ENCODE measurements at regions not wholly inside any gene's neighbourhood (a gene's known extent, or its start where the extent isn't known, plus 50 kb on each side); places are given as distances from the start of the nearest gene placed in this dataset.

- H3K4me3 Mint-ChIP-seq (ENCODE audit: unreplicated experiment): no peak overlapping the region
- BruUV-seq (replicated peaks): no TSS peak
- H3K4me1 Mint-ChIP-seq (ENCODE audit: insufficient read depth, unreplicated experiment): no peaks in the 10 kb centered on the region
Observed at GRCh38 chr12:77362509-77363210, 297.3 kb upstream of the E2F7 start.

GRCh38 chr12:77357655-77358054, 292.3 kb upstream of the E2F7 start:
- no peak overlapping the region for H3K4me3 Mint-ChIP-seq (ENCODE audit: unreplicated experiment)
- H3K9me3 Mint-ChIP-seq (ENCODE audit: unreplicated experiment): no peaks in the 10 kb centered on the region
- no peaks in the 10 kb centered on the region for H3K27me3 Mint-ChIP-seq (ENCODE audit: insufficient read depth, unreplicated experiment)
- no peaks in the 10 kb centered on the region for H3K36me3 Mint-ChIP-seq (ENCODE audit: insufficient read depth, unreplicated experiment)
- intact Hi-C loops (cut with micrococcal nuclease): no loop called here
- TF ChIP-seq CTCF (IDR thresholded peaks at IDR 0.05; ENCODE audit: unreplicated experiment): no peak
- no peak overlapping the region for H3K27ac Mint-ChIP-seq (ENCODE audit: low read depth, unreplicated experiment)
- ChIA-PET POLR2A (no interaction called here), CTCF (no interaction called here)
- H3K4me1 Mint-ChIP-seq (ENCODE audit: insufficient read depth, unreplicated experiment): peaks cover 8% of the 10 kb centered on the region
- DNase-seq (ENCODE audit: unreplicated experiment): no peak
- BruUV-seq (replicated peaks): no TSS peak

More at GRCh38 chr12:77362509-77363210, 297.3 kb upstream of the E2F7 start:
- POLR2A ChIA-PET: no interaction called here
- Mint-ChIP-seq H3K27me3 (ENCODE audit: insufficient read depth, unreplicated experiment) (no peaks in the 10 kb centered on the region), H3K9me3 (ENCODE audit: unreplicated experiment) (no peaks in the 10 kb centered on the region), H3K36me3 (ENCODE audit: insufficient read depth, unreplicated experiment) (no peaks in the 10 kb centered on the region), H3K27ac (ENCODE audit: low read depth, unreplicated experiment) (no peak overlapping the region)
- intact Hi-C loops (cut with micrococcal nuclease): no loop called here
- no peak for TF ChIP-seq CTCF (IDR thresholded peaks at IDR 0.05; ENCODE audit: unreplicated experiment)
- DNase-seq (ENCODE audit: unreplicated experiment): no peak
- CTCF ChIA-PET: no interaction called here

DNA sequence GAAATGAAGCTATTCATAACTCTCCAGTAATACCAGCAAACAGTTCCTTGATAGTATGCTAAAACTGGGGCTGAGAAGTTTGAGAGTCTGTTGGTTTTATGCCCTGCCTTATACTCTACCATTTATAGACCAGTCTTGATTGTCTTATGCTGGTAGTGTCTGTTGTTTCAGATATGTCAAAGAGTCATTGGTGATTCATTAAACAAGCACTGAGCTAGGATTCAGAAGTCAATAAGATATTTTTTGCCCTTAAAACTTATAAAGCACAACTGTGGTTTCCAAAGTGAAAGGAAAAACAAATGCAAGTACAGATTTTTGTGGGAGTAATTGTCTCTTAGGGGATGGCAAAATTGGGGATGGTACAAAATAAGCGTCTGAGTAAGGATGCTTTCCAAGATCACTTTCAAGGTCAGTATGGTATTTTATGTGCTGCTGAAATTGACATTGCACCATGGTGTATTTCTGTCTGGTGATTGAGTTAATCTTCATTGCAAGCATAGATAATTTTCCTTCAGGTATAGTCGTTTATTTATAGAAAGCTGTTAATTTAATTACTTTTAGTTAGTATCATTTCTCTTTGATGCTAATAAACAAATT, 289.5 kb upstream of the E2F7 start:
- no peak for DNase-seq (ENCODE audit: unreplicated experiment)
- H3K36me3 Mint-ChIP-seq (ENCODE audit: insufficient read depth, unreplicated experiment): no peaks in the 10 kb centered on the region
- H3K9me3 Mint-ChIP-seq (ENCODE audit: unreplicated experiment): no peaks in the 10 kb centered on the region
- intact Hi-C loops (cut with micrococcal nuclease): no loop called here
- POLR2A ChIA-PET: no interaction called here
- peaks cover 8% of the 10 kb centered on the region for H3K4me1 Mint-ChIP-seq (ENCODE audit: insufficient read depth, unreplicated experiment)
- no peak overlapping the region for H3K27ac Mint-ChIP-seq (ENCODE audit: low read depth, unreplicated experiment)
- no TSS peak for BruUV-seq (replicated peaks)
- H3K4me3 Mint-ChIP-seq (ENCODE audit: unreplicated experiment): no peak overlapping the region
- no peaks in the 10 kb centered on the region for H3K27me3 Mint-ChIP-seq (ENCODE audit: insufficient read depth, unreplicated experiment)
- CTCF ChIA-PET: no interaction called here
- TF ChIP-seq CTCF (IDR thresholded peaks at IDR 0.05; ENCODE audit: unreplicated experiment): no peak

DNA sequence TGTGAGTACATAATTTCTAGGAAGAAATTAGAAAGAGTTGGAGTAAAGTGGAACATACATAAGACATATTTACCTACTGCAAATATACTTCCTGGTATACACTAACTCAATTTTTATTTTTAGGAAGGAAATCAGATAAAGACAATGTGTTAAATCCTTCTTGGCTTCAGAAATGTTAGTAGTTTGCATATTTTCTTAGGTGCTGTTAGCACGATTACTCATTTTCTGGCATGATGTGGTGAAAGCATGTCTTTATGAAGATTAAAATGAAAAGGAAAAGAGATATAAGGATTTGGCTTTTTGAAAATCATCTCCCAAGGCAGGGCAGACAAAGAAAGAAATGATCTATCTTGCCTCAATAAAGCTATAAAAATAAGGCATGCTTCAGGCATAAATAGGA, 287.6 kb upstream of the E2F7 start:
- no peak overlapping the region for H3K27ac Mint-ChIP-seq (ENCODE audit: low read depth, unreplicated experiment)
- no peak for TF ChIP-seq CTCF (IDR thresholded peaks at IDR 0.05; ENCODE audit: unreplicated experiment)
- intact Hi-C loops (cut with micrococcal nuclease): no loop called here
- no TSS peak for BruUV-seq (replicated peaks)
- H3K4me3 Mint-ChIP-seq (ENCODE audit: unreplicated experiment): no peak overlapping the region
- no peaks in the 10 kb centered on the region for H3K9me3 Mint-ChIP-seq (ENCODE audit: unreplicated experiment)
- CTCF ChIA-PET: interaction anchor here (0.9 kb wide), 1 partner anchor 303 kb away, joined by 4 read pairs; no protein-coding TSS in a partner anchor
- H3K4me1 Mint-ChIP-seq (ENCODE audit: insufficient read depth, unreplicated experiment): peaks cover 8% of the 10 kb centered on the region
- H3K36me3 Mint-ChIP-seq (ENCODE audit: insufficient read depth, unreplicated experiment): no peaks in the 10 kb centered on the region
- DNase-seq (ENCODE audit: unreplicated experiment): no peak
- no peaks in the 10 kb centered on the region for H3K27me3 Mint-ChIP-seq (ENCODE audit: insufficient read depth, unreplicated experiment)
- POLR2A ChIA-PET: no interaction called here
